ENCODE measurements at regions not wholly inside any gene's neighbourhood (a gene's known extent, or its start where the extent isn't known, plus 50 kb on each side); places are given as distances from the start of the nearest gene placed in this dataset.

DNA sequence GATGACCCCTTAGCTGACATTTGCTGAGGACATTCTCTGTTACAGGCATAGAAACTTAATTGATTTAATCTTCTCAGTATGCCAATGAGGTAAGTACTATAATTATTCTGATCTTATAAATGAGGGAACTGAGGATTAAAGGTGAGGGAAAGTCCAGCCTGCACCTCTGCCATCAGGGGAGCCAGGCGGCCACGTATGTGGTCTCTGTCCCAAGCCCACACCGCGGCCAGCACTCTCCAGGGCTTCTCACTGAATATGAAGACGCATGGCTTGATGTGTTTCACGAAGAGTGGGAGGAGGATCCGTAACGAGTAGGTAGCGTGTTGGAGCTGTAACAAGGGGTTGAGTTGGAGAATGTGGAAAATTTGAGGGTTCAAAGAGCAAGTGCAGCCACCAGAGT is 154.4 kb downstream of the TMEM18 start:
- H3K27ac Mint-ChIP-seq (ENCODE audit: unreplicated experiment): no peak overlapping the region
- peaks cover 13% of the 10 kb centered on the region for H3K4me1 Mint-ChIP-seq (ENCODE audit: unreplicated experiment)
- no peak for DNase-seq (ENCODE audit: extremely low spot score, unreplicated experiment)
- TF ChIP-seq CTCF (IDR thresholded peaks at IDR 0.05): no peak
- no peak overlapping the region for H3K4me3 Mint-ChIP-seq (ENCODE audit: unreplicated experiment)
- no peaks in the 10 kb centered on the region for H3K9me3 Mint-ChIP-seq (ENCODE audit: unreplicated experiment)
- peaks cover 6% of the 10 kb centered on the region for H3K27me3 Mint-ChIP-seq (ENCODE audit: unreplicated experiment)
- H3K36me3 Mint-ChIP-seq (ENCODE audit: unreplicated experiment): no peaks in the 10 kb centered on the region

DNA sequence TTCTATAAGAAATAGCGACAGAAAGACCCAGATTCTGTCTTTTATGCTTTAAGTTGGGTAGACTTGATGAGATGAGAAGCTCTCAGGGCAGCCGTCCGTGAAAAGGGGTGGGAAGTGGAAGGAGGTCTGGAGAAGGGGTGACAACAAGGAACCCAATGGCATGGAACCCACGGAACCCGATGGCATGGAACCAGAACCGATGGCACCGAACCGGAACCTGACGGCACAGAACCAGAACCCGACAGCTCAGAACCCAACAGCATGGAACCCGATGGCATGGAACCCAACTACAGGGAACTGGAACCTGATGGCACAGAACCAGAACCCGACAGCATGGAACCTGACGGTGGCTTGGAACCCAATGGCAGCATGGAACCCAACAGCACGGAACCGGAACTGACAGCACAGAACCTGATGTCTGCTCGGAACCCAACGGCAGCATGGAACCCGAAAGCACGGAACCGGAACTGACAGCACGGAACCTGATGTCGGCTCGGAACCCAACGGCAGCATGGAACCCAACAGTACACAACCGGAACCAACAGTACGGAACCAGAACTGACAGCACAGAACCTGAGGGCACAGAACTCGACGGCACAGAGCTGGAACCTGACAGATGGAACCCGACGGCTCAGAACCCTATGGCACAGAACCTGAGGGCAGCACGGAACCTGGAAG is 155.2 kb downstream of the TMEM18 start:
- Mint-ChIP-seq H3K9me3 (ENCODE audit: unreplicated experiment) (no peaks in the 10 kb centered on the region), H3K27me3 (ENCODE audit: unreplicated experiment) (peaks cover 8% of the 10 kb centered on the region), H3K4me3 (ENCODE audit: unreplicated experiment) (no peak overlapping the region), H3K27ac (ENCODE audit: unreplicated experiment) (no peak overlapping the region), H3K4me1 (ENCODE audit: unreplicated experiment) (peaks cover 13% of the 10 kb centered on the region), H3K36me3 (ENCODE audit: unreplicated experiment) (no peaks in the 10 kb centered on the region)
- DNase-seq (ENCODE audit: extremely low spot score, unreplicated experiment): no peak
- TF ChIP-seq CTCF (IDR thresholded peaks at IDR 0.05): no peak

DNA sequence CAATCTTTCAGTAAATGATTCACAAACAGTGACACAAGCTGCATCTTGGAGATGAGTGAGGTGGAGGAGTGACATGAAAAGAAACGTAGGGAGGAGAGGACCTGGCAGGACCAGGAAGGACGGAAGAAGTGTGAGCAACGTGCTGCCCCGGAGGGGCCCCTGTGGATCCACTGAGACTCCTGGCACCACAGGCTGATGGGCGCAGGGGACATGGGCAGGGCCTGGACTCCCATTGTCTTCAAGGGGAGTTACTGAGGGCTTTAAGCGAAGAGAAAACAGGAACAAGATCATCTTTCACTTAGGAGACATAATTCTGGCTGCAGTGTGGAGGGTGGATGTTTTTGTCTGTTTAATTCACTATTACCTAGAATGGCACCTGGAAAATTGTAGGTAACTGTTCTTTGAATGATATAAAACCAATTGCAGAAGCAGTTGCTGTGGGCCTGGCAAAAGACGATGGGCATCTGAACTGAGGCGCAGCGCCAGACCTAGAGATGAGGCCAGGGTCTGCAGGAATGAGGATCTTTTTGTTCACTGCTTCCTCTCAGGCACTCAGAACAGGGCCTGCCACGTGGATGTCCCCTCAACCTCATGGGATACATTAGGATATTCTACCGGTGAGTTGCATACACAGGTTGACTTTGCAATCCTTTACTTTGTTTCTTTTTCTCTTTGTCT is 156.4 kb downstream of the TMEM18 start:
- no peaks in the 10 kb centered on the region for H3K36me3 Mint-ChIP-seq (ENCODE audit: unreplicated experiment)
- no peaks in the 10 kb centered on the region for H3K9me3 Mint-ChIP-seq (ENCODE audit: unreplicated experiment)
- DNase-seq (ENCODE audit: extremely low spot score, unreplicated experiment): no peak
- no peak overlapping the region for H3K4me3 Mint-ChIP-seq (ENCODE audit: unreplicated experiment)
- no peak overlapping the region for H3K27ac Mint-ChIP-seq (ENCODE audit: unreplicated experiment)
- no peak for TF ChIP-seq CTCF (IDR thresholded peaks at IDR 0.05)
- peaks cover 8% of the 10 kb centered on the region for H3K27me3 Mint-ChIP-seq (ENCODE audit: unreplicated experiment)
- H3K4me1 Mint-ChIP-seq (ENCODE audit: unreplicated experiment): peaks cover 13% of the 10 kb centered on the region

DNA sequence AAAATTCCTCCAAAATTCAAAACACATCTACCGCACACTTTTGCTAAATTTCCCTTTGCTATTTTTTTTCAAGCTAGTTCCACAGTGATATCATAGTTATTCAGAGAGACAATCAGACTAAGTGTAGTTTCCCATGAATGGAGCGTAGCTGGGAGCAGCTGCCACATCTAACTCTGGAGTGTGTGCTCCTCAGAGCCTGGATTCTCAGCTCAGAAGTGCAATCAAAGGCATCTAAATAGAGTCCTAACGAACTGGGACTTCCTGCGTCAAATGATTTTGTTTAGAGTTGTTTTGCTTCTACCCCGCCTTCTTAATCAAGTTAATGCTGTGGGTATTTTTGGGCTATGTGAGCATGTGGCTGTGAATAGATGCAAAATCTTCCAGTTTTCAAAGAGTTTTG is 160.3 kb downstream of the TMEM18 start:
- no peak for TF ChIP-seq CTCF (IDR thresholded peaks at IDR 0.05)
- Mint-ChIP-seq H3K36me3 (ENCODE audit: unreplicated experiment) (no peaks in the 10 kb centered on the region), H3K4me3 (ENCODE audit: unreplicated experiment) (no peak overlapping the region), H3K4me1 (ENCODE audit: unreplicated experiment) (peaks cover 5% of the 10 kb centered on the region), H3K27me3 (ENCODE audit: unreplicated experiment) (peaks cover 20% of the 10 kb centered on the region), H3K9me3 (ENCODE audit: unreplicated experiment) (no peaks in the 10 kb centered on the region), H3K27ac (ENCODE audit: unreplicated experiment) (no peak overlapping the region)
- no peak for DNase-seq (ENCODE audit: extremely low spot score, unreplicated experiment)

- Mint-ChIP-seq H3K9me3 (ENCODE audit: unreplicated experiment) (no peaks in the 10 kb centered on the region), H3K27me3 (ENCODE audit: unreplicated experiment) (peaks cover 20% of the 10 kb centered on the region), H3K4me1 (ENCODE audit: unreplicated experiment) (no peaks in the 10 kb centered on the region), H3K27ac (ENCODE audit: unreplicated experiment) (no peak overlapping the region), H3K36me3 (ENCODE audit: unreplicated experiment) (no peaks in the 10 kb centered on the region), H3K4me3 (ENCODE audit: unreplicated experiment) (no peak overlapping the region)
- no peak for DNase-seq (ENCODE audit: extremely low spot score, unreplicated experiment)
- TF ChIP-seq CTCF (IDR thresholded peaks at IDR 0.05): no peak
Observed at GRCh38 chr2:516131-516530, 161.1 kb downstream of the TMEM18 start.
